Activated CD4-positive, alpha-beta memory T cell treated with anti-CD3 and anti-CD28 coated beads, Interleukin-2, amount 10 ng/mL, durations not matched to agents 7 days and 5 days (primary cell): ENCODE measurements at regions not wholly inside any gene's neighbourhood (a gene's known extent, or its start where the extent isn't known, plus 50 kb on each side); places are given as distances from the start of the nearest gene placed in this dataset.
"Not testable (repeated sequence)": the region's sequence is repeated elsewhere in the genome, so short reads cannot be mapped to it uniquely, and the experiment has no call there.

Source experiments
- CTCF ChIA-PET: fragments of 350-600 bp; sonication (Branson Sonifier 250); formaldehyde crosslinking; loops from one replicate; lab custom pipeline; 2021; ENCODE audit warnings: antibody characterized with exemption, inconsistent platforms; lab: Charles Lee
- POLR2A ChIA-PET: fragments of 350-600 bp; sonication (Branson Sonifier 250); formaldehyde crosslinking; loops from one replicate; lab custom pipeline; 2021; ENCODE audit warnings: antibody characterized with exemption; lab: Charles Lee
- DNase-seq: peaks from one replicate; pipeline ENCODE4 v3.0.0-alpha.2; 2020
- H3K27ac Mint-ChIP-seq: one replicate; pipeline ENCODE4 v1.8.0; 2021; ENCODE audit warnings: mild to moderate bottlenecking, mixed read lengths
- H3K27me3 Mint-ChIP-seq: one replicate; pipeline ENCODE4 v1.8.0; 2021; ENCODE audit warnings: mixed read lengths
- H3K36me3 Mint-ChIP-seq: one replicate; pipeline ENCODE4 v1.8.0; 2021; ENCODE audit warnings: low read depth, mixed read lengths
- H3K4me1 Mint-ChIP-seq: one replicate; pipeline ENCODE4 v1.8.0; 2021; ENCODE audit warnings: mixed read lengths
- H3K4me3 Mint-ChIP-seq: one replicate; pipeline ENCODE4 v1.8.0; 2021; ENCODE audit warnings: mild to moderate bottlenecking, mixed read lengths
- H3K9me3 Mint-ChIP-seq: one replicate; pipeline ENCODE4 v1.8.0; 2021; ENCODE audit warnings: mixed read lengths

DNA sequence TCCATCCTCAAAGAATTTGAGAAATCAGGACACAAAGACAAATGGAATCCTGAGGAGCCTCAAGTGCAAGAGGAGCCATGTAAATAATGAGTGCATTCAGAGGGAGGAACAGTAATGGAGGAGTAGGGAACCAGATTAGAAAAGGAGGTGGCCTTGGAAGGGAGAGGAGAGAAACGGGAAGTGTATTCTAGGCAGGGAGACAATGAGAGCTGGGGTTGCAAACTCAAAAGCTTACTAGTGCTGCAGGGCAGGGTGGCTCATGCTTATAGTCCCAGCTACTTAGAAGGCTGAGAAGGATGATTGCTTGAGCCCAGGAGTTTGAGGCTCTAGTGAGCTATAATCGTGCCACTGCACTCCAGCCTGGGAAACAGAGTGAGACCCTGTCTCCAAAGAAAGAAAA is 113.2 kb upstream of the LSM6 start:
- H3K27me3 Mint-ChIP-seq, result peaks cover 8% of the 10 kb centered on the region
- no peaks in the 10 kb centered on the region for H3K9me3 Mint-ChIP-seq
- no peak for DNase-seq
- no peak overlapping the region for H3K27ac Mint-ChIP-seq
- no peak overlapping the region for H3K4me3 Mint-ChIP-seq
- ChIA-PET POLR2A (no interaction called here), CTCF (no interaction called here)
- no peaks in the 10 kb centered on the region for H3K36me3 Mint-ChIP-seq
- no peaks in the 10 kb centered on the region for H3K4me1 Mint-ChIP-seq

DNA sequence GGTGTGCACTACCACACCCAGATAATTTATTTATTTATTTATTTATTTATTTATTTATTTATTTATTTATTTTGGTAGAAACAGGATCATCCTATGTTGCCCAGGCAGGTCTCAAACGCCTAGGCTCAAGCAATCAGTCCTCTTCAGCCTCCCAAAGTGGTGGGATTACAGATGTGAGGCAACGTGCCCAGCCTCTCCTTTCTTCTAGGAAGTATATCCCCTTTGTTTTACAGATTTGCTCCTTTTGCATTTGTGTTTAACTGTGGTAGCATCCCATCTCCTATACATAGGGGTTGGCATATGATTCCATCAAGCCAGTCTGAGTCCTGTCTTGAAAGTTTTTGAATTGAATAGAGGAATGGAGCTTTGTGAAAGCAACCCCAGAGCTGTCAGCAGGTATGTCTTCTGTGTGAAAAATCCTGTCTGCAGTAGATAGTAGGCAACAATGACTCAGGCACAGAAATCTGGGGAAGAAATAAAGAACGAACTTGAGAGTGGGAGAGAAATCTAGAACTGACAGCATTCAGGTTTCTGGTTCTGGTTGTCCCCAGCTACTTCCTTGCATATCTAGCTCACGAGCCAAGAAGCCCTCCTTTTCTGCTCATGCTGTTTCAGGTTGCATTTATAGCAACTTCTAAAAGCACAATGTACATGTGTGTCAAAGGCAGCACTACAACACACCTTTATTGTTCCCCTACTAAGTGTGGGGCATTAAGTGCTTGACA is 113.7 kb upstream of the LSM6 start:
- POLR2A ChIA-PET, result no interaction called here
- Mint-ChIP-seq H3K36me3 (no peaks in the 10 kb centered on the region), H3K4me3 (no peak overlapping the region), H3K27me3 (peaks cover 8% of the 10 kb centered on the region), H3K27ac (no peak overlapping the region), H3K9me3 (no peaks in the 10 kb centered on the region), H3K4me1 (no peaks in the 10 kb centered on the region)
- CTCF ChIA-PET, result no interaction called here
- no peak for DNase-seq

DNA sequence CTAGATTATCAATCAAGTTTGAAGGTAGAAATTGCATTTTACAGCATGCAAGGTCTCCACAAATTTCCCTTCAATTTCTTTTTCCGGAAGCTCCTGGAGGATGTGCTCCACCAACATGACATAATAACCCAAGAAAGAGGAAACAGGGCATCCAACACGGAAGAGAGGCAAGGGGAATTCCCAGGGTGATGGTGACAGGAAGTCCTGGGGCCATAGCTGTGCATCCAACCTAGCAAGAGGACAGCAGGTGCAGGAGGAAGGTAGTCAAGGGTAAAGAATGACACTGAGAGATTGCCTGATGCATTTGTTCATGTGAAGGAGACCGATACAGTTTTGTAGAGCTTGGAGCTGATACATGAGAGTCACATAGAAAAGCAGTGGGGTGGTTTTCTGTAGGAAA is 115.7 kb upstream of the LSM6 start:
- H3K4me1 Mint-ChIP-seq, result no peaks in the 10 kb centered on the region
- no peak overlapping the region for H3K4me3 Mint-ChIP-seq
- H3K27ac Mint-ChIP-seq, result no peak overlapping the region
- no peak for DNase-seq
- H3K36me3 Mint-ChIP-seq, result no peaks in the 10 kb centered on the region
- ChIA-PET CTCF (no interaction called here), POLR2A (no interaction called here)
- peaks cover 8% of the 10 kb centered on the region for H3K27me3 Mint-ChIP-seq
- H3K9me3 Mint-ChIP-seq, result no peaks in the 10 kb centered on the region

DNA sequence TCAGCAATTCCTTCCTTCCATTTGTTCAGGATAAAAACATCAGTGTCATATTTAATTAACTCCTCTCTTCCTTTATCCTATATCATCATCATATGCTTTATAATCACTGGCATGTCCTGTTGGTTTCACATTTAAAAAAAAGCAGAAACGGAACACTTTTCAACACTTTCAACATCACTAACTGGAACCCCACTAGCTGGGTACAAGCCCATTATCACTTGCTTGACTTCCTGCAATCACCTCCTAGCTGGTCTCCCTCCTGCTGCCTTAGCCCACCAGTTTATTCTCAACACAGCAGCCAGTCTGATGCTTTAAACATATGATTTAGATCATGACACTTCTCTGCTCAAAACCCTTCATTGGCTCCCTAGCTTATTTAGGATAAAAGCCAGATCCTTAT is 116.4 kb upstream of the LSM6 start:
- Mint-ChIP-seq H3K9me3 (no peaks in the 10 kb centered on the region), H3K27ac (no peak overlapping the region), H3K27me3 (peaks cover 8% of the 10 kb centered on the region), H3K36me3 (no peaks in the 10 kb centered on the region), H3K4me3 (no peak overlapping the region), H3K4me1 (peaks cover 2% of the 10 kb centered on the region)
- ChIA-PET CTCF (no interaction called here), POLR2A (no interaction called here)
- DNase-seq, result no peak

DNA sequence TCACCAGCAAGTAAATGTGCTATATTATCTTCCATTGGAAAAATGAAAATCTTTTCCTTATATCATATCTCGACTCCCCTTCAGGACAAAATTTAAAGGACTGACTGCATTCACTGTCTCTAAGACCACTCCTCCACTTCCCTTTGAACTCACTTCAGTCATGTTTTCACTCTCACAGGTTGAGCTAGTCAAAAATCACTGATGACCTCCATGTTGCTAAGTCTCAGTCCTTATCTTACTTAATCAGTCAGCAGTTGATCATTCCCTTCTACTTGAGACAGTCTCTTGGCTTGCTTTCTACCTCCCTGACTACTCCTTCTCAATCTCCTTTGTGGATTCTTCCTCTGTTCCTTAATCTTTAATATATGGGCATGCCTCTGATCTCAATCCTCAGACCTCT is 117.0 kb upstream of the LSM6 start:
- Mint-ChIP-seq H3K9me3 (no peaks in the 10 kb centered on the region), H3K4me3 (no peak overlapping the region), H3K27me3 (peaks cover 7% of the 10 kb centered on the region), H3K36me3 (no peaks in the 10 kb centered on the region), H3K27ac (no peak overlapping the region), H3K4me1 (peaks cover 2% of the 10 kb centered on the region)
- POLR2A ChIA-PET, result no interaction called here
- CTCF ChIA-PET, result no interaction called here
- no peak for DNase-seq

DNA sequence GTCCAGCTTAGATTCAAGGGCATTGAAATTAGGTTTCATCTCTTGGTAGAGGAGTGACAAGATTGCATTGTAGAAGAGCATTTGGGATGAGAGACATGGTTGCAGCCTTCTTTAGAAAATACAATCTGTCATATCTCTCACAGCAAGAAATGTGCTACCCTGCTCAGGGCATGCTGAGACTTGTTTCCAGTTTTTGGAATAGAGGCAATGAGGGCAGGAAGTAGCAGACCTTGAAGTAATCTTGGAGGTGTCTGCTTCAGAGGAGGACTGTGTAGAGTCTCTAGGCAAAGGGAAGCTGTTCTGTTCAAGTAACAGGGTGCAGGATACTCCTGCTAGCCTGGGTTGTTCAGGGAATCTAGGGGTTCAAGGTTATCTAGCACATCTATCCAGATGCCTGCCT is 116.1 kb upstream of the ZNF827 start:
- no peak overlapping the region for H3K4me3 Mint-ChIP-seq
- no peaks in the 10 kb centered on the region for H3K9me3 Mint-ChIP-seq
- no peaks in the 10 kb centered on the region for H3K36me3 Mint-ChIP-seq
- H3K27me3 Mint-ChIP-seq, result no peaks in the 10 kb centered on the region
- ChIA-PET CTCF (no interaction called here), POLR2A (no interaction called here)
- no peak overlapping the region for H3K27ac Mint-ChIP-seq
- peaks cover 2% of the 10 kb centered on the region for H3K4me1 Mint-ChIP-seq
- no peak for DNase-seq

DNA sequence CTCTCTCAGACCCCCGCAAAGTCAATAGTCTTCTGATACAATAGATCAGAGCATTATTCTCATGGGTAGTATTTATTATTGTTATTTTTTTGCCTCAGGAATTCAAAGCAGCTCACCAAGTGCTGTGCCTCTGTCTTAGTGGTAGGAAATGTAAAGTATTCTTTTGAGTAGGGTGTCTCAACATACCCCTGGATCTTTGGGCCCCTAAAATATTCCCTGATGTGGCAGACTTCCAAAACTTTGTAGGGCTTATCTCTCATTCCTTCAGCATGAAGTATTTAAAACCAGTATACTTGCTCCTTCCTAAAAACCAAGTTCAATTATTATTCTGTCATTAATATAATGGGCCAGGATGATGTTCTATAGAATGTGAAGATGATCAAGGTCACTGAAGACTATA is 115.3 kb upstream of the ZNF827 start:
- ChIA-PET POLR2A (no interaction called here), CTCF (no interaction called here)
- Mint-ChIP-seq H3K27ac (no peak overlapping the region), H3K4me1 (peaks cover 2% of the 10 kb centered on the region), H3K9me3 (no peaks in the 10 kb centered on the region), H3K27me3 (no peaks in the 10 kb centered on the region), H3K4me3 (no peak overlapping the region), H3K36me3 (no peaks in the 10 kb centered on the region)
- no peak for DNase-seq

DNA sequence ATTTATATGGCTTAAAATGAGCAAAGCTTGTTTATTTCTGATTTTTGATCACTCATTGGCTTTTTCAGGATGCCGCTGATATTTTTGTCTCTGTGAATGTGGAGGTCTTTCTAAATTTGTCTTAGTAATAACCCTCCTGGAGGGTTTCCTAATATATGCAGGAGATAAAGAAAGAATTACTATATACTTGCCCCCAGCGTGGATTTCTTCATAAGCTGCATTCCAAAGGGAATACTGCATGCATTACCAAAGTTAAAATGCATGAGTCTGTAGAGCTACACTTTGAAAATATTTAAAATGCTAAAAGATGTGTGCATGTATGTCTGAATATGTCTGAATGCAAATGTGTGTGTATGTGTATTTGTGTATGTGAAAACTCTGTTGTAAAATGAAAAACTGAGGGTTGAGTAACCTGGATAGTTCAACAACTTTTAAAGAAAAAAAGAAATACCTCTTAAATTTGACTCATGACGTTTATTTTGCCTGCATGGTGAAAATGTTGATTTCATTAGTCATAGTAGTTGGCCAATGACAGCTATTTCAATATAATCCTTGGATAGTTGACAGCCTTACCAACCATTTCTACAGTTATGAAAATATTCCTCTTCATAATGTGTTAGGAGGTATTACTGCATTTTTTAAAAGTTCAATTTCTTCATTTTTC is 113.2 kb upstream of the ZNF827 start:
- peaks cover 1% of the 10 kb centered on the region for H3K27me3 Mint-ChIP-seq

DNA sequence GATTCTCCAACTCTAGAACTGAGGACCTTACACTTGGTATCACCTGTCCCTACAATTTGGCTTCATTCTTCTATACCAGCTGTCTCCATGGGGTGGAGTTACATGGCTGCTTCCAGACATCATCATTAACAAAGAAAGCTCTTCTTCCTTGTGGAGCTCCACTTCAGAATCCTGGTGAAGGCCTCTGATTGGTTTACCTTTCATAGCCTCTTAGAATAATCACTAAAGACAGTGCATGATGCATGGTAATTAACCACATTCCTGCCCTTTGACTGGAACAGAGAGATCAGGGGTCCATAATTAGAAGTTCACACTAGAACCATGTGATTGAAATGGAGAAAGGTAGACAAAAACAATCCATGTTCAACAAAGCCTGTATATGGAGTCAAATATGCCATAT is 112.6 kb upstream of the ZNF827 start:
- Mint-ChIP-seq H3K9me3 (no peaks in the 10 kb centered on the region), H3K36me3 (no peaks in the 10 kb centered on the region), H3K4me3 (no peak overlapping the region), H3K27ac (no peak overlapping the region), H3K4me1 (peaks cover 2% of the 10 kb centered on the region), H3K27me3 (peaks cover 4% of the 10 kb centered on the region)
- no peak for DNase-seq
- POLR2A ChIA-PET, result no interaction called here
- CTCF ChIA-PET, result no interaction called here

More for the DNA sequence above, 113.2 kb upstream of the ZNF827 start:
- H3K4me1 Mint-ChIP-seq, result peaks cover 2% of the 10 kb centered on the region
- no peak overlapping the region for H3K4me3 Mint-ChIP-seq
- no peaks in the 10 kb centered on the region for H3K9me3 Mint-ChIP-seq
- H3K36me3 Mint-ChIP-seq, result no peaks in the 10 kb centered on the region
- ChIA-PET CTCF (no interaction called here), POLR2A (no interaction called here)
- no peak for DNase-seq
- no peak overlapping the region for H3K27ac Mint-ChIP-seq

DNA sequence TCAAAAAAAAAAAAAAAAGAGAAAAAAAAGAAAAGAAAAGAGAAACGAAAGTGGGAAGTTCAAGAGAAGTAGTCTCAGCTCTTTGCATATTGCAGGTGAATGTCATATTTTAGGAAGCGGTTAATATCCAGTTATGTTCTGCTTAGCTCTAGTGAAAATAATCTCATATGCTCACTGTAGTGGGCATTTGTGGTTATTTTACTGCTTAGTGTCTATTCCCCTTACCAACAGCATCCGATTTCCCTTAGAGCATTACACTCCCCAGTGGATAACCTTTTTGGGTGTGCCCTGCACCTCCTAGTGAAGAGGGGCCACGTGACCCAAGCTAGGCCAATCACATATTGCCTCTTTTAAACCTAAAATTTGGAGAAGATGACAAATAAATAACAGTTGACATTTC is 111.2 kb upstream of the ZNF827 start:
- H3K27me3 Mint-ChIP-seq, result peaks cover 13% of the 10 kb centered on the region
- CTCF ChIA-PET, result no interaction called here

DNA sequence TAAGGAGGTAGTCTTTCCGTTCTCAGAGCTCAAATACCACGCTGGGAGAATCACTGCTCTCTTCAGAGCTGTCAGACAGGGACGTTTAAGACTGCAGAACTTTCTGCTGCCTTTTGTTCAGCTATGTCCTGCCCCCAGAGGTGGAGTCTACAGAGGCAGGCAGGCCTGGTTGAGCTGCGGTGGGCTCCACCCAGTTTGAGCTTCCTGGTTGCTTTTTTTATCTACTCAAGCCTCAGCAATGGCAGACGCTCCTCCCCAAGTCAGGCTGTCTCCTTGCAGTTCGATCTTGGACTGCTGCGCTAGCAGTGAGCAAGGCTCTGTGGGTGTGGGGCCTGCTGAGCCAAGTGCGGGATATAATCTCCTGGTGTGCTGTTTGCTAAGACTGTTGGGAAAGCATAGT is 109.1 kb upstream of the ZNF827 start:
- DNase-seq, H3K4me1 Mint-ChIP-seq, H3K9me3 Mint-ChIP-seq, POLR2A ChIA-PET, CTCF ChIA-PET, H3K4me3 Mint-ChIP-seq, H3K36me3 Mint-ChIP-seq, H3K27ac Mint-ChIP-seq: not testable (repeated sequence)
- peaks cover 18% of the 10 kb centered on the region for H3K27me3 Mint-ChIP-seq

More for the DNA sequence above, 111.2 kb upstream of the ZNF827 start:
- Mint-ChIP-seq H3K27ac (no peak overlapping the region), H3K4me3 (no peak overlapping the region), H3K9me3 (no peaks in the 10 kb centered on the region), H3K4me1 (peaks cover 2% of the 10 kb centered on the region), H3K36me3 (no peaks in the 10 kb centered on the region)
- no peak for DNase-seq
- POLR2A ChIA-PET, result no interaction called here

DNA sequence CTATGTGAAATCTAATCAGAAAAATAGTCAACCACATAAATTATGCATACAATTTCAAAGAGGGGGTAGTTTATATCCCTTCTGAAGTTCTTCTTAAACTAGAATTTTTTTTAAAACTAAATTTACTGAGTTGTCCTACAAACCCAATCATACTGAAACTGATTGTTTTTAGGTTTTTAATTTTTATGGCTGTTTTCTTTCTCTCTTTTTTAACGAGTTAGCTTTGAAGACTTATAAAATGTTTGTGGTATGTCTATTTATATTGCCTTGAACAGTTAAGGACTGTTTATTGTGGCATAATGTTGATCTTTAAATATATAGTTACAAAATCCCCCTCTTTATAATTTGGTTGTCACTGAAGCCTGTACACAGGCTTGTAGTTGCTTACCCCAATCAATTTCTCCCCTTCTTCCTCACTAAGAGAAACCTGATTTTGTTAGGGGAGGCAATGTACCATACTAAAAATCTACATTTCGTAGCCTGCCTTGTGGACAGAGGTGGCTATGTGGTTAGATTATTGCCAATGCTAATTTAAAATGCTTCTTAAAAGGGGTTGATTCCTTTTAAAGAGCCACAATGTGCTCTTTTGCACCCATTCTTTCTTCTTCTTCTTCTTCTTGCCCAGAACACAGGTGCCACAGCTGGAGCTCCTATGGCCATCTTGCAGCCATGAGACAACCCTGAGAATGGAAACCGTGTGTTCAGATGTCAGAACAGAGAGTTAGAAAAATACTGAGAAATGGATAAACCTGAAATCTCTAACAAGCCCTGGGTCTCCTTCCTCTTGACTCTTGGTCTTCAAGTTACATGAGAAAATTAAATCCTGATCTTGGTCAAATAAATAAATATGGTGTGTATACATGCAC is 102.7 kb upstream of the ZNF827 start:
- Mint-ChIP-seq H3K4me1 (no peaks in the 10 kb centered on the region), H3K36me3 (no peaks in the 10 kb centered on the region), H3K27ac (no peak overlapping the region), H3K27me3 (peaks cover 14% of the 10 kb centered on the region), H3K4me3 (no peak overlapping the region), H3K9me3 (peaks cover 3% of the 10 kb centered on the region)
- CTCF ChIA-PET, result no interaction called here
- no peak for DNase-seq
- POLR2A ChIA-PET, result no interaction called here

DNA sequence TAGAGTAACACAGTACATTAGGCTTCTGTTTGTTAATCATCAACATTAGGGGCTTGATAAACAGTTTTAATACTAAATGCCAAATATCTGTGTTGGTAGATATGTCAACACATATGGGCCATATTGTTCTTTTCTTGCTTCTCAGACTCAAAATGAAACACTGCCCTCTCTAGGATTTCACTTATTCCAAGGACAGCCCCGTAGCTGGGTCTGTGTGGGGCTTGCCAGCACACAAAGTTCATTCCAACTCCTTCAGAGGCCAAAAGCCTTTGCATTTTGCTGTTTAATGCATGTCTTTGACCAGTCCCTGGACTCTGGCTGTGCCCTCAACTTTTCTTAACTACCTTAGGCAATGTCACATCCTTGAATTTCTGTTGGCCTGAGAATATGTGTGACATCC is 102.0 kb upstream of the ZNF827 start:
- Mint-ChIP-seq H3K4me3 (no peak overlapping the region), H3K27me3 (peaks cover 11% of the 10 kb centered on the region), H3K27ac (no peak overlapping the region), H3K36me3 (no peaks in the 10 kb centered on the region), H3K9me3 (peaks cover 3% of the 10 kb centered on the region), H3K4me1 (no peaks in the 10 kb centered on the region)
- ChIA-PET CTCF (no interaction called here), POLR2A (no interaction called here)
- DNase-seq, result no peak
